ENCODE measurements at regions not wholly inside any gene's neighbourhood (a gene's known extent, or its start where the extent isn't known, plus 50 kb on each side); places are given as distances from the start of the nearest gene placed in this dataset.

DNA sequence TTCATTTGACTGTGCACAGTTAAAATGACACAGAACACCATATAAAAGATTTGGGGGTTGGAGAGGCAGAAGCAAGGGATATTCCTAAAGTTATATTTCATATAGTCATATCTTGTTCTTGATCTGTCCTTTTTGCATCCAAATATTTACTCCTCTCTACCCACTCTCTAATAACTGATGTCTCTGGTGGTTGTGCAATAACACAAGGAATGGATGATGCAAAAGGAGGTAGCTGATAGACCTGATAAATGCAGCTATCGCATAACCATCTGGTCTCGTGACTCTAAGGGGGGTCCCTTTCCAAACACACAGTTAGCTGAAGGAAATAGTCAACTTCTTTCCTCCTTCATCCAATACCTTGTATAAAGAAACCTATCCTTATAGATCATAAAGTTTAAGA lies 123.1 kb downstream of the POLR1F start:
- no peaks in the 10 kb centered on the region for H4K20me1 ChIP-seq (ENCODE audit: control insufficient read depth, insufficient read depth, insufficient read length)
- H3K27ac ChIP-seq (ENCODE audit: insufficient read length, low read depth, low read length), result no peak overlapping the region
- H3K9me3 ChIP-seq (ENCODE audit: control insufficient read depth, low read depth, low read length), result no peaks in the 10 kb centered on the region
- no peak overlapping the region for H4K5ac ChIP-seq (ENCODE audit: insufficient read length, low read depth, low read length)
- H3K18ac ChIP-seq (ENCODE audit: insufficient read length, low read depth, low read length), result no peak overlapping the region
- no peak overlapping the region for H4K8ac ChIP-seq (replicated peaks; ENCODE audit: insufficient read length, low read depth, low read length)
- H2AFZ ChIP-seq (ENCODE audit: low read length), result no peak overlapping the region
- H3K23ac ChIP-seq (ENCODE audit: insufficient read length, low read depth, low read length), result no peak overlapping the region
- no peak overlapping the region for H3K14ac ChIP-seq (ENCODE audit: insufficient read depth, low read length)
- TF ChIP-seq, protein P1, sequence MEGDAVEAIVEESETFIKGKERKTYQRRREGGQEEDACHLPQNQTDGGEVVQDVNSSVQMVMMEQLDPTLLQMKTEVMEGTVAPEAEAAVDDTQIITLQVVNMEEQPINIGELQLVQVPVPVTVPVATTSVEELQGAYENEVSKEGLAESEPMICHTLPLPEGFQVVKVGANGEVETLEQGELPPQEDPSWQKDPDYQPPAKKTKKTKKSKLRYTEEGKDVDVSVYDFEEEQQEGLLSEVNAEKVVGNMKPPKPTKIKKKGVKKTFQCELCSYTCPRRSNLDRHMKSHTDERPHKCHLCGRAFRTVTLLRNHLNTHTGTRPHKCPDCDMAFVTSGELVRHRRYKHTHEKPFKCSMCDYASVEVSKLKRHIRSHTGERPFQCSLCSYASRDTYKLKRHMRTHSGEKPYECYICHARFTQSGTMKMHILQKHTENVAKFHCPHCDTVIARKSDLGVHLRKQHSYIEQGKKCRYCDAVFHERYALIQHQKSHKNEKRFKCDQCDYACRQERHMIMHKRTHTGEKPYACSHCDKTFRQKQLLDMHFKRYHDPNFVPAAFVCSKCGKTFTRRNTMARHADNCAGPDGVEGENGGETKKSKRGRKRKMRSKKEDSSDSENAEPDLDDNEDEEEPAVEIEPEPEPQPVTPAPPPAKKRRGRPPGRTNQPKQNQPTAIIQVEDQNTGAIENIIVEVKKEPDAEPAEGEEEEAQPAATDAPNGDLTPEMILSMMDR (conservative IDR thresholded peaks at IDR 0.05), result no peak
- H2BK120ac ChIP-seq (ENCODE audit: low read depth, low read length, poor library complexity, severe bottlenecking), result no peak overlapping the region
- Mint-ChIP-seq H3K4me1 (no peaks in the 10 kb centered on the region), H3K36me3 (ENCODE audit: insufficient read depth in 1 of 3, low read depth in 3 of 3) (no peaks in the 10 kb centered on the region), H3K4me3 (no peak overlapping the region), H3K9me3 (no peaks in the 10 kb centered on the region), H3K27me3 (ENCODE audit: low read depth) (no peaks in the 10 kb centered on the region), H3K27ac (no peak overlapping the region)
- DNase-seq, result no peak
- no peak overlapping the region for H3K4ac ChIP-seq (ENCODE audit: low read depth, low read length)
- WGBS (ENCODE audit: extremely low coverage, insufficient read length, low lambda C conversion rate), result no CpG with 5 or more reads among the region's 2 CpGs
- no peaks in the 10 kb centered on the region for H3K4me1 ChIP-seq (ENCODE audit: insufficient read depth, low read length)
- no peaks in the 10 kb centered on the region for H3K23me2 ChIP-seq (ENCODE audit: insufficient read length, low read depth, low read length, poor library complexity, severe bottlenecking)
- H3K4me2 ChIP-seq (ENCODE audit: insufficient read depth, insufficient read length, low read length), result no peak overlapping the region
- no peaks in the 10 kb centered on the region for H3K27me3 ChIP-seq (ENCODE audit: insufficient read depth, low read length)
- H2AK5ac ChIP-seq (ENCODE audit: insufficient read length, low read length), result no peak overlapping the region
- no peak overlapping the region for H2BK15ac ChIP-seq (ENCODE audit: low read depth, low read length)
- H4K91ac ChIP-seq (ENCODE audit: insufficient read length, low read depth, low read length), result no peak overlapping the region
- no peak overlapping the region for H3T11ph ChIP-seq (ENCODE audit: low read length)
- H2BK5ac ChIP-seq (ENCODE audit: insufficient read length, low read length), result no peak overlapping the region
- H3K56ac ChIP-seq (ENCODE audit: insufficient read length, low read depth, low read length), result no peak overlapping the region
- no peak overlapping the region for H3K9ac ChIP-seq (ENCODE audit: extremely low read depth, insufficient read length, low read length)
- H3K79me2 ChIP-seq (ENCODE audit: insufficient read depth, low read length), result no peaks in the 10 kb centered on the region
- no peak overlapping the region for H2BK20ac ChIP-seq (ENCODE audit: low read depth, low read length, poor library complexity, severe bottlenecking)
- no peaks in the 10 kb centered on the region for H3K79me1 ChIP-seq (ENCODE audit: insufficient read depth, low read depth, low read length, poor library complexity, severe bottlenecking)
- no peak overlapping the region for H2BK12ac ChIP-seq (ENCODE audit: insufficient read length, low read depth, low read length)
